ENCODE measurements at regions not wholly inside any gene's neighbourhood (a gene's known extent, or its start where the extent isn't known, plus 50 kb on each side); places are given as distances from the start of the nearest gene placed in this dataset.

GRCh38 chr14:51544901-51545300 lies 106.8 kb upstream of the FRMD6 start:
- TF ChIP-seq POLR2A (IDR thresholded peaks at IDR 0.05): no peak
- no peaks in the 10 kb centered on the region for H3K27me3 ChIP-seq
- no peaks in the 10 kb centered on the region for H3K9me3 ChIP-seq
- H3K27ac ChIP-seq: no peak overlapping the region
- peaks cover 0 to 30% (median 4%) of the 10 kb centered on the region in 4 donors for H3K4me1 ChIP-seq
- intact Hi-C loops (cut with DNase I; ENCODE audit: low total_unique reads): no loop called here
- H3K4me3 ChIP-seq: no peak overlapping the region
- no peaks in the 10 kb centered on the region for H3K36me3 ChIP-seq
- DNase-seq: no peak
- whole genome bisulfite sequencing, 5 donors: 75 to 85% (median 79%) methylated on average over 3 of the region's 3 CpGs

DNA sequence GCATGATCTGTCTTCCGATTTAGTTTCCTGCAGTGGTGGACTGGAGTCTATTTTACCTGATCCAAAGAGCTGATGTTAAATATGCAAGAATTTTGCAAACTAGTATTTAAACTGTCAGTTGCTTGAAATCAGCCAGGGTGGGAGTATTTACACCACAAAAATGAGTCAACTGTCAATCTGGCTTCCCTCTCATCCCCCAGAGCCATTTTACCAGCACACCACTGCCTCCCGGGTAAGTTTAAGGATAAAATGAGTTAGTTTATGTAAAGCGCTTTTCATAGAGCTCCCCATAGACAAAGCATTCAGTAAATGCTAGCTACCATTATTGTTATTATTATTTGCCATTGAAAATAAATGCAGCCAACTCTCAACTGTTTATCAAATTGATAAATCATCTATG lies 106.3 kb upstream of the FRMD6 start:
- no peak overlapping the region for H3K27ac ChIP-seq
- TF ChIP-seq CTCF (IDR thresholded peaks at IDR 0.05) (no peak), POLR2AphosphoS5 (IDR thresholded peaks at IDR 0.05) (no peak), POLR2A (IDR thresholded peaks at IDR 0.05) (no peak)
- no peaks in the 10 kb centered on the region for H3K27me3 ChIP-seq
- H3K36me3 ChIP-seq: no peaks in the 10 kb centered on the region
- H3K4me3 ChIP-seq: no peak overlapping the region
- 79 to 83% (median 80%) methylated on average over 3 of the region's 3 CpGs for WGBS, 5 donors
- intact Hi-C loops (cut with DNase I; ENCODE audit: low total_unique reads): no loop called here
- H3K9me3 ChIP-seq: no peaks in the 10 kb centered on the region
- DNase-seq: no peak
- H3K4me1 ChIP-seq: peaks cover 0 to 30% (median 4%) of the 10 kb centered on the region in 4 donors

DNA sequence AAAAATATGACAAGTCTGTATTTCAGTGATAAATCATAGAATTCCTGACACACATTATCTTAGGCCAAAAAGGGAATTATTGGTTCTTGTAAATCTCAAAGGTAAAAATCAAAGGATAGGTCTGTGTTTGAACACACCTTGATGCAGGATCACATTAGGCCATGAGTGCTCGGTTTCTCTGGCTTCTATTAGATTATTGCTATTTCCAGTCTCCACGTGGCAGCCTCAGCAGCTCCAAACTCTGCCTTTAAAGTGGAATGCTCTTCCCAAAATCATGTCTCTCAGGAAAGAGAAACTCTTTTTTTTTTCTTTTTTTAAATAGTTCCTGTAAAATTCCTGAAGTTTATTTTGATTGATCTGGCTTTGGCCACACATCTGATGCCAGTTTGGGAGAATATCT lies 105.6 kb upstream of the FRMD6 start:
- H3K9me3 ChIP-seq: no peaks in the 10 kb centered on the region
- no peak for DNase-seq
- intact Hi-C loops (cut with DNase I; ENCODE audit: low total_unique reads): no loop called here

DNA sequence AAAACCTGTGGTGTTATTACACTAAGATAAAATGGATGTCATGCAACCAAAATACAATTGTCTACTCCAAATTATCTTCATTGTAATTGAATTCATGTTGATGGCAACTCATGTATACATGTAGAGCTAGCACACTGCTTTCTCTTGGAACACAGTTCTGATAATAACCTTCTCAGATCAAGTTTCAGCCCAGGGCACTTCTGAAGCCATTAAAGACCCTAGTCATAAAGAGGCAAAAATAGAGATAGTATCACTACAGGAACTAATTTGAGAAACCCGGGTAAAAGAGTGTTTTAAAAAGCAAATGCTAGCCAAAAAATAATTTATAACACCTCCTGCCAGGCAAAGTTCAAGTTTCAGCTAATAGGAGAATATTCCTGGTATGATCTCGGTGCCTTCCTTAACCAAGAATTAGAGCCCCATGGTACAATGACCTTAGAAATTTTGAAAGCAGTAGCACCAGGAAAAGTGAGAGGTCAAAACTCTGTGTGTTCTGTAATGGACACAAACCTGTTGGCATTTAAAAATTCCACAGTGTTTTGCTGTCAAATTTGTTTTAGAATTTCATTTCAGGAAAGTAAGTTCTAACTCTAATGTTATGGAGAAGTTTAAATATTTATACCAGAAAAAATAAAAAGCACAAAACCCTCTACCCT lies 105.0 kb upstream of the FRMD6 start:
- no peaks in the 10 kb centered on the region for H3K9me3 ChIP-seq
- intact Hi-C loops (cut with DNase I; ENCODE audit: low total_unique reads): no loop called here
- peak overlapping the region in 4 of 5 donors; percentile 33 to 69 (median 48) for H3K27ac ChIP-seq
- no peak for TF ChIP-seq EP300 (IDR thresholded peaks at IDR 0.05)
- 39 to 66% (median 56%) methylated on average over 2 of the region's 2 CpGs for WGBS, 5 donors
- no peak overlapping the region for H3K4me3 ChIP-seq
- H3K36me3 ChIP-seq: no peaks in the 10 kb centered on the region
- peaks cover 0 to 30% (median 4%) of the 10 kb centered on the region in 4 donors for H3K4me1 ChIP-seq
- no peaks in the 10 kb centered on the region for H3K27me3 ChIP-seq
- no peak for DNase-seq

More for the DNA sequence above, 105.6 kb upstream of the FRMD6 start:
- 14 to 67% (median 52%) methylated on average over 2 of the region's 2 CpGs for WGBS, 5 donors
- peaks cover 0 to 30% (median 4%) of the 10 kb centered on the region in 4 donors for H3K4me1 ChIP-seq
- no peak for TF ChIP-seq CTCF (IDR thresholded peaks at IDR 0.05)
- TF ChIP-seq POLR2A (IDR thresholded peaks at IDR 0.05): no peak
- TF ChIP-seq EP300 (IDR thresholded peaks at IDR 0.05): no peak
- TF ChIP-seq POLR2AphosphoS5 (IDR thresholded peaks at IDR 0.05): no peak
- no peaks in the 10 kb centered on the region for H3K36me3 ChIP-seq
- H3K4me3 ChIP-seq: no peak overlapping the region
- no peaks in the 10 kb centered on the region for H3K27me3 ChIP-seq
- no peak overlapping the region for H3K27ac ChIP-seq

DNA sequence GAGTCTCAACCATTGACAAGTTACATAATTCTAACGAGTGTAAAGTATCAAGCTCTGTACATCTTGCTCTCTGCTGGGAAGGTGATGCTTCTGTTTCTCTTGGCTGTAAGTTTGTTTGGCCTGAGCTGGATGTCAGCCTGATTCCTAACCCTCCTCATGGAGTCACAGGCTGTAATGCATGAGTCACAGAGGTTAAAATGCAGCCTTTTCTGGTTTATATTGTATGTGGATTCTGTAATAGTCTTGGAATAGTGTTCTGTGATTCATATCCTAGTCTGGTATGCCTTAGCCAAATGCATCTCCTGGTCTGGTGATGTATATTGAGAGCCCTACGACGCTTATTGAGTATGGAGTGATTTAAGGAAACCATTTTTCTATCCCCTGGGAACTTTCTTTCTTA lies 104.5 kb upstream of the FRMD6 start:
- intact Hi-C loops (cut with DNase I; ENCODE audit: low total_unique reads): no loop called here
- DNase-seq: peak in 1 of 2 donors; percentile 72
- no peaks in the 10 kb centered on the region for H3K36me3 ChIP-seq
- WGBS, 5 donors: 39 to 70% (median 52%) methylated on average over 3 of the region's 3 CpGs
- no peaks in the 10 kb centered on the region for H3K9me3 ChIP-seq
- peaks cover 0 to 30% (median 4%) of the 10 kb centered on the region in 4 donors for H3K4me1 ChIP-seq
- H3K27me3 ChIP-seq: no peaks in the 10 kb centered on the region
- TF ChIP-seq CTCF (IDR thresholded peaks at IDR 0.05): no peak
- no peak for TF ChIP-seq EP300 (IDR thresholded peaks at IDR 0.05)
- TF ChIP-seq POLR2A (IDR thresholded peaks at IDR 0.05): no peak
- peak; percentile 27 to 85 (median 58) for TF ChIP-seq POLR2AphosphoS5 (IDR thresholded peaks at IDR 0.05)
- no peak overlapping the region for H3K4me3 ChIP-seq
- peak overlapping the region in 4 of 5 donors; percentile 33 to 57 (median 54) for H3K27ac ChIP-seq
